MCF 10A (cell line): ENCODE measurements at regions not wholly inside any gene's neighbourhood (a gene's known extent, or its start where the extent isn't known, plus 50 kb on each side); places are given as distances from the start of the nearest gene placed in this dataset.

Experiments
- BruUV-seq: library from RNA; stranded (reverse); fragments of 400-500 nt; replicated peaks from 2 replicates; lab custom pipeline; 2021; lab: Mats Ljungman, UMichigan
- CTCF ChIA-PET: fragments of 300-600 bp; sonication (Branson Sonifier 250); formaldehyde crosslinking; extraction: SDS; loops from one replicate; lab custom pipeline; 2021; ENCODE audit warnings: antibody characterized with exemption, inconsistent platforms; lab: Yijun Ruan, JAX
- POLR2A ChIA-PET: fragments of 300-600, 350-650 bp; sonication (Branson Sonifier 250); formaldehyde crosslinking; extraction: SDS; loops from one replicate; lab custom pipeline; 2020; ENCODE audit warnings: antibody characterized with exemption, inconsistent platforms; lab: Yijun Ruan, JAX
- DNase-seq: peaks from one replicate; pipeline ENCODE4 v3.0.0-alpha.2; 2018; ENCODE audit not compliant: unreplicated experiment
- H3K27ac Mint-ChIP-seq: one replicate; pipeline ENCODE4 v1.8.0; 2022; ENCODE audit warnings: mild to moderate bottlenecking, low read depth, mixed read lengths; ENCODE audit not compliant: unreplicated experiment
- H3K27me3 Mint-ChIP-seq: one replicate; pipeline ENCODE4 v1.8.0; 2022; ENCODE audit warnings: mixed read lengths; ENCODE audit not compliant: insufficient read depth, unreplicated experiment
- H3K36me3 Mint-ChIP-seq: one replicate; pipeline ENCODE4 v1.8.0; 2022; ENCODE audit warnings: mild to moderate bottlenecking, moderate library complexity, mixed read lengths; ENCODE audit not compliant: insufficient read depth, unreplicated experiment
- H3K4me1 Mint-ChIP-seq: one replicate; pipeline ENCODE4 v1.8.0; 2022; ENCODE audit warnings: mixed read lengths; ENCODE audit not compliant: insufficient read depth, unreplicated experiment
- H3K4me3 Mint-ChIP-seq: one replicate; pipeline ENCODE4 v1.8.0; 2022; ENCODE audit warnings: mild to moderate bottlenecking, moderate library complexity, mixed read lengths; ENCODE audit not compliant: unreplicated experiment
- H3K9me3 Mint-ChIP-seq: one replicate; pipeline ENCODE4 v1.8.0; 2022; ENCODE audit warnings: mixed read lengths; ENCODE audit not compliant: unreplicated experiment
- intact Hi-C: fragments of 100-400 bp; cut with micrococcal nuclease; formaldehyde crosslinking; loops from 2 replicates; pipeline ENCODE4 v1.14.1; 2022
- TF ChIP-seq, protein P1 (sequence below): fragments of 200-600 bp; IDR thresholded peaks from one replicate; pipeline ENCODE4 v1.8.0; 2022; ENCODE audit warnings: antibody characterized with exemption, mild to moderate bottlenecking; ENCODE audit not compliant: unreplicated experiment

DNA sequence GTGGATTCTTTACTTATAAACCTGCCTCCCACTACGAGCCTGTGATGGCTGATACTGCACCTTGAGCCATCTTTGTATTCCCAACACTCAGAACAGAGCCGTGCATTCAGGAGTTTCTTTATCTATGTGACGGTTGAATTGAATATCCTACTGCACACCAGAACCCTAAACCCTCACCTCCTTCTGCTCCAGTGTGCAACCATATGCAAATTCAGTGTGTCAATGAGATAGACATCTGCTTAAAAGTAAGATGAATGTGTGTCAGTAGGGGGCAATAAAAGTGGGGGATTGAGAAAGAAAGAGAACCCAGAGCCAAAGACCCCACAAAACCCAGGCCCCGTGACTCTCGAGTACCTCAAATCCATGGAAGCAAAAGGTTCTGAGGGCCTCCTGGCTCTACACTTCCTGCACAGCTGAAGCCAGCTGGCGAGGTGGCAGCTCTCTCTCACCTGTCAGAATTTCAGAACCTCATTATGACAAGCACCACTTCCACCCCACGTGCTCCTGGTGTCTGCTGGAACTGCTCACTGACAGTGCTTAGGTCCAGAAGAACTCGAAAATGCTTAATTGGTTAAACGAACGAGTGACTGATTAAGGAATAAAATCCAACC, 143.3 kb upstream of the GPR26 start:
- intact Hi-C loops = no loop called here
- ChIA-PET POLR2A (interaction anchor here (0.6 kb wide), 1 partner anchor 50 kb away, joined by 3 read pairs; no protein-coding TSS in a partner anchor), CTCF (no interaction called here)
- H3K4me3 Mint-ChIP-seq = no peak overlapping the region
- no TSS peak for BruUV-seq
- TF ChIP-seq, protein P1, sequence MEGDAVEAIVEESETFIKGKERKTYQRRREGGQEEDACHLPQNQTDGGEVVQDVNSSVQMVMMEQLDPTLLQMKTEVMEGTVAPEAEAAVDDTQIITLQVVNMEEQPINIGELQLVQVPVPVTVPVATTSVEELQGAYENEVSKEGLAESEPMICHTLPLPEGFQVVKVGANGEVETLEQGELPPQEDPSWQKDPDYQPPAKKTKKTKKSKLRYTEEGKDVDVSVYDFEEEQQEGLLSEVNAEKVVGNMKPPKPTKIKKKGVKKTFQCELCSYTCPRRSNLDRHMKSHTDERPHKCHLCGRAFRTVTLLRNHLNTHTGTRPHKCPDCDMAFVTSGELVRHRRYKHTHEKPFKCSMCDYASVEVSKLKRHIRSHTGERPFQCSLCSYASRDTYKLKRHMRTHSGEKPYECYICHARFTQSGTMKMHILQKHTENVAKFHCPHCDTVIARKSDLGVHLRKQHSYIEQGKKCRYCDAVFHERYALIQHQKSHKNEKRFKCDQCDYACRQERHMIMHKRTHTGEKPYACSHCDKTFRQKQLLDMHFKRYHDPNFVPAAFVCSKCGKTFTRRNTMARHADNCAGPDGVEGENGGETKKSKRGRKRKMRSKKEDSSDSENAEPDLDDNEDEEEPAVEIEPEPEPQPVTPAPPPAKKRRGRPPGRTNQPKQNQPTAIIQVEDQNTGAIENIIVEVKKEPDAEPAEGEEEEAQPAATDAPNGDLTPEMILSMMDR = no peak
- H3K27me3 Mint-ChIP-seq = peaks cover 25% of the 10 kb centered on the region
- H3K27ac Mint-ChIP-seq = no peak overlapping the region
- H3K36me3 Mint-ChIP-seq = no peaks in the 10 kb centered on the region
- H3K9me3 Mint-ChIP-seq = no peaks in the 10 kb centered on the region
- H3K4me1 Mint-ChIP-seq = no peaks in the 10 kb centered on the region
- no peak for DNase-seq

GRCh38 chr10:123523833-123524232, 142.3 kb upstream of the GPR26 start:
- intact Hi-C loops = no loop called here
- Mint-ChIP-seq H3K9me3 (no peaks in the 10 kb centered on the region), H3K4me1 (no peaks in the 10 kb centered on the region), H3K36me3 (no peaks in the 10 kb centered on the region), H3K4me3 (no peak overlapping the region), H3K27me3 (peaks cover 25% of the 10 kb centered on the region), H3K27ac (no peak overlapping the region)
- ChIA-PET POLR2A (interaction anchor here (0.6 kb wide), 1 partner anchor 49 kb away, joined by 3 read pairs; no protein-coding TSS in a partner anchor), CTCF (interaction anchor here (0.6 to 0.9 kb wide), 3 partner anchors 8 to 513 kb away, joined by 3 read pairs; no protein-coding TSS in a partner anchor)
- TF ChIP-seq, protein P1 = no peak
- DNase-seq = no peak
- BruUV-seq = no TSS peak

DNA sequence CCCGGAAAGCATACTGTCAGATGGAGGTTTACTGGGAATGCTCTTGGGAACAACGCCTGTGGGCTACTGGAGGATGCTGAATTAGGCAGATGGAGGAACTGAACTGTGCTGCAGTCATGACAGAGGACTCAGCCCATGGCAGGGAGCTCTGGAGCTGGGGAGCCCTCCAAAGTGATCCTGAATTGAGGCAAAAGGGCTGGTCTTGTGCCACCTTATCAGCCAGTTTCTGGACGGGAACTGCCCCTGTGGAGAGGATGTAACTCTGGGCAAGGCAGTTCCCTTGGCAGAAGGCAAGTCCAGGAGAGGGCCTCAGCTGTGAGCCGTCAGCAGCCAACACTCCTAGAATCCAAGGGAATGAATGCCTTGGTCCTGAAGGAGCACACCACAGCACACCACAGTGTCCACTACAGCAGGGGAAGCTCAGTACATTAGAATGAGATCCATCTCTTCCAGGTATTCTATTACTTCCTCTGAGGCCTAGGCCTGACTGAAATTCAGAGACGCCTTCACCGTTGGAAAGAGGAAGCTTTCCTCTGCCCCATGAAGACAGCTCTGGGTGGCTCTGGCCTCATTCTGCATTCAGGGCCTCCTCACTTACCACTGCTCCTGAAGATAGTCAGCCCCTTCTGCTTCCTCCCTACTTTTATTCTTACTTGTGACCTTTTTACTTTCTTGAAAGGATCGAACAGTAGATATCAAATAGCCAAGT, 139.6 kb upstream of the GPR26 start:
- Mint-ChIP-seq H3K9me3 (no peaks in the 10 kb centered on the region), H3K4me3 (no peak overlapping the region), H3K4me1 (no peaks in the 10 kb centered on the region), H3K36me3 (no peaks in the 10 kb centered on the region), H3K27ac (no peak overlapping the region), H3K27me3 (peaks cover 25% of the 10 kb centered on the region)
- POLR2A ChIA-PET = no interaction called here
- CTCF ChIA-PET = no interaction called here
- intact Hi-C loops = no loop called here
- TF ChIP-seq, protein P1 = no peak
- BruUV-seq = no TSS peak
- no peak for DNase-seq

- CTCF ChIA-PET = no interaction called here
- no peak overlapping the region for H3K4me3 Mint-ChIP-seq
- no peak overlapping the region for H3K27ac Mint-ChIP-seq
- POLR2A ChIA-PET = no interaction called here
- no TSS peak for BruUV-seq
- H3K4me1 Mint-ChIP-seq = no peaks in the 10 kb centered on the region
- H3K27me3 Mint-ChIP-seq = peaks cover 19% of the 10 kb centered on the region
- no peaks in the 10 kb centered on the region for H3K9me3 Mint-ChIP-seq
- TF ChIP-seq, protein P1 = no peak
- H3K36me3 Mint-ChIP-seq = no peaks in the 10 kb centered on the region
- intact Hi-C loops = no loop called here
- no peak for DNase-seq
Measured at GRCh38 chr10:123527151-123527550, 139.0 kb upstream of the GPR26 start.
